Upper lobe of left lung (tissue), 4 donors: ENCODE measurements at regions not wholly inside any gene's neighbourhood (a gene's known extent, or its start where the extent isn't known, plus 50 kb on each side); places are given as distances from the start of the nearest gene placed in this dataset.

Source experiments
- CTCF ChIP-seq, 6 experiments: fragments of 450-650 bp in 4 of 6; fragments of 200-600 bp in 2 of 6; sonication (generic) in 2 of 6; IDR thresholded peaks; one replicate each; pipeline ENCODE4 v1.5.1; 2016 to 2019; ENCODE audit warnings: antibody characterized with exemption in 6 of 6
- EP300 ChIP-seq, 4 donors: sonication (generic); formaldehyde crosslinking; IDR thresholded peaks; one replicate each; pipeline ENCODE4 v1.5.1; 2017; ENCODE audit warnings: antibody characterized with exemption in 4 of 4, control low read depth in 2 of 4
- POLR2A ChIP-seq, 4 donors: fragments of 450-650 bp; IDR thresholded peaks; one replicate each; pipeline ENCODE4 v1.5.1; 2016 to 2017; ENCODE audit warnings: antibody characterized with exemption in 4 of 4, mild to moderate bottlenecking in 2 of 4
- POLR2AphosphoS5 ChIP-seq, 2 donors: sonication (generic); formaldehyde crosslinking; IDR thresholded peaks; one replicate each; pipeline ENCODE4 v1.5.1; 2017; ENCODE audit warnings: antibody characterized with exemption in 2 of 2

GRCh38 chr7:17651863-17652385, 288.4 kb downstream of the SNX13 start:
- TF ChIP-seq CTCF (IDR thresholded peaks at IDR 0.05) = peak in 2 of 6 experiments; percentile 22 to 40
- no peak for TF ChIP-seq POLR2A (IDR thresholded peaks at IDR 0.05)
- no peak for TF ChIP-seq POLR2AphosphoS5 (IDR thresholded peaks at IDR 0.05)
- no peak for TF ChIP-seq EP300 (IDR thresholded peaks at IDR 0.05)
